Ishikawa (cell line): ENCODE measurements at regions not wholly inside any gene's neighbourhood (a gene's known extent, or its start where the extent isn't known, plus 50 kb on each side); places are given as distances from the start of the nearest gene placed in this dataset.

Experiments
- CREB1 ChIP-seq: IDR thresholded peaks from 2 replicates; pipeline ENCODE4 v1.6.1; 2012; ENCODE audit warnings: low read depth
- EP300 ChIP-seq: IDR thresholded peaks from 2 replicates; pipeline ENCODE4 v1.6.1; 2012; ENCODE audit warnings: borderline replicate concordance

GRCh38 chr21:38092051-38092450 lies 164.7 kb upstream of the KCNJ15 start:
- TF ChIP-seq EP300 (no peak), CREB1 (no peak)
